Tibial artery (tissue), 4 donors: ENCODE measurements at regions not wholly inside any gene's neighbourhood (a gene's known extent, or its start where the extent isn't known, plus 50 kb on each side); places are given as distances from the start of the nearest gene placed in this dataset.
"Not testable (repeated sequence)": the region's sequence is repeated elsewhere in the genome, so short reads cannot be mapped to it uniquely, and the experiment has no call there.

Experiments
- DNase-seq, 2 donors: peaks; one replicate each; pipeline ENCODE4 v3.0.0-alpha.2; 2019
- H3K27ac ChIP-seq, 2 donors: fragments of 200-600 bp; sonication (generic) in 1 of 2; 1 replicate in 1 of 2; 2 replicates in 1 of 2; pipeline ENCODE4 v1.5.1; 2018 to 2019; ENCODE audit warnings: mild to moderate bottlenecking in 1 of 2
- H3K27me3 ChIP-seq, 2 donors: fragments of 200-600 bp; sonication (generic) in 1 of 2; one replicate each; pipeline versions ENCODE4 v1.5.1 to v1.6.0; 2016 to 2019
- H3K36me3 ChIP-seq, 3 donors: fragments of 200-600 bp; sonication (generic) in 2 of 3; one replicate each; pipeline ENCODE4 v1.5.1; 2016 to 2019; ENCODE audit warnings: mild to moderate bottlenecking in 2 of 3
- H3K4me1 ChIP-seq, 4 donors: fragments of 200-600 bp; sonication (generic) in 2 of 4; 1 replicate in 3 of 4; 2 replicates in 1 of 4; pipeline ENCODE4 v1.5.1; 2016 to 2019
- H3K4me3 ChIP-seq, 2 donors: fragments of 200-600 bp; sonication (generic) in 1 of 2; 1 replicate in 1 of 2; 2 replicates in 1 of 2; pipeline ENCODE4 v1.5.1; 2018 to 2019; ENCODE audit warnings: mild to moderate bottlenecking in 2 of 2
- H3K9me3 ChIP-seq, 3 donors: fragments of 200-600 bp; sonication (generic) in 1 of 3; one replicate each; pipeline ENCODE4 v1.5.1; 2016 to 2019
- intact Hi-C: fragments of 100-400 bp; cut with DNase I; formaldehyde crosslinking; loops from one replicate; pipeline ENCODE4 v1.15.0; 2023; ENCODE audit warnings: low total_unique reads
- TF ChIP-seq, protein P1 (sequence below), 2 experiments: fragments of 200-600 bp in 1 of 2; fragments of 450-650 bp in 1 of 2; IDR thresholded peaks; one replicate each; pipeline ENCODE4 v1.5.1; 2017 to 2019; ENCODE audit warnings: antibody characterized with exemption in 2 of 2, mild to moderate bottlenecking in 1 of 2, moderate library complexity in 1 of 2

DNA sequence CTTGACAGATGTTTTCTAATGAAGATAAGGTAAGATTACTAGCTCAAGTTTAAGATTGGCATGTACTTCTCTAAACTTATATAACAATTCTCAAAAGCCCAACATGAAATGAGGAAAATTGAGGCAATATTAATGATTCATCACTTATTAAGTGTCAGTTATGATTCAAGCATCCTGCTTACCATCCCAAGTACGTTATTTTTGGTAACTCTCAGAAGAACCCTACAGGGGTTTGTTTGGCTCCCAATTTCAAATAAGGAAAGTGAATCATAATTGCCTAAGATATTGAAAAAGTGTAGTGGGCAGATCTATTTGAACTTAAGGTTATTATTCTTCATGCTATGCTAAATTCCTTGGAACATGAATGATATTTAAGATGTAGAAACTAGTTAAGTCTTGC, 387.9 kb upstream of the TENM3 start:
- Histone ChIP-seq H3K4me3 (no peak overlapping the region), H3K27ac (no peak overlapping the region), H3K27me3 (no peaks in the 10 kb centered on the region), H3K4me1 (no peaks in the 10 kb centered on the region), H3K36me3 (no peaks in the 10 kb centered on the region), H3K9me3 (no peaks in the 10 kb centered on the region)
- TF ChIP-seq, protein P1, sequence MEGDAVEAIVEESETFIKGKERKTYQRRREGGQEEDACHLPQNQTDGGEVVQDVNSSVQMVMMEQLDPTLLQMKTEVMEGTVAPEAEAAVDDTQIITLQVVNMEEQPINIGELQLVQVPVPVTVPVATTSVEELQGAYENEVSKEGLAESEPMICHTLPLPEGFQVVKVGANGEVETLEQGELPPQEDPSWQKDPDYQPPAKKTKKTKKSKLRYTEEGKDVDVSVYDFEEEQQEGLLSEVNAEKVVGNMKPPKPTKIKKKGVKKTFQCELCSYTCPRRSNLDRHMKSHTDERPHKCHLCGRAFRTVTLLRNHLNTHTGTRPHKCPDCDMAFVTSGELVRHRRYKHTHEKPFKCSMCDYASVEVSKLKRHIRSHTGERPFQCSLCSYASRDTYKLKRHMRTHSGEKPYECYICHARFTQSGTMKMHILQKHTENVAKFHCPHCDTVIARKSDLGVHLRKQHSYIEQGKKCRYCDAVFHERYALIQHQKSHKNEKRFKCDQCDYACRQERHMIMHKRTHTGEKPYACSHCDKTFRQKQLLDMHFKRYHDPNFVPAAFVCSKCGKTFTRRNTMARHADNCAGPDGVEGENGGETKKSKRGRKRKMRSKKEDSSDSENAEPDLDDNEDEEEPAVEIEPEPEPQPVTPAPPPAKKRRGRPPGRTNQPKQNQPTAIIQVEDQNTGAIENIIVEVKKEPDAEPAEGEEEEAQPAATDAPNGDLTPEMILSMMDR (IDR thresholded peaks at IDR 0.05) = no peak
- intact Hi-C loops = no loop called here
- DNase-seq = no peak

DNA sequence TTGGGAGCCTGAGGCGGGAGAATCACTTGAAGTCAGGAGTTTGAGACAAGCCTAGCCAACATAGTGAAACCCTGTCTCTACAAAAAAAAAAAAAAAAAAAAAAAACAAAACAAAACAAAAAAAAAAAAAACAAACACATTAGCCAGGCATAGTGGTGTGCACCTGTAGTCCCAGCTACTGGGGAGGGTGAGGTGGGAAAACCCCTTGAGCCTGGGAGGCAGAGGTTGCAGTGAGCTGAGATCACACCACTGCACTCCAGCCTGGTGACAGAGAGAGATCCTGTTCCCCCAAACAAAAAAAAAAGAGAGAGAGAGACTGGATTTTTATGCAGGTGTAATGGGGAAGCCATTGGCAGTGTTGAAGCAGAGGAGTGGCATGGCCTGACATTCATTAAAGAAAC, 385.7 kb upstream of the TENM3 start:
- DNase-seq, H3K4me3 ChIP-seq, intact Hi-C loops, H3K4me1 ChIP-seq, H3K36me3 ChIP-seq, H3K9me3 ChIP-seq, H3K27me3 ChIP-seq, H3K27ac ChIP-seq: not testable (repeated sequence)

DNA sequence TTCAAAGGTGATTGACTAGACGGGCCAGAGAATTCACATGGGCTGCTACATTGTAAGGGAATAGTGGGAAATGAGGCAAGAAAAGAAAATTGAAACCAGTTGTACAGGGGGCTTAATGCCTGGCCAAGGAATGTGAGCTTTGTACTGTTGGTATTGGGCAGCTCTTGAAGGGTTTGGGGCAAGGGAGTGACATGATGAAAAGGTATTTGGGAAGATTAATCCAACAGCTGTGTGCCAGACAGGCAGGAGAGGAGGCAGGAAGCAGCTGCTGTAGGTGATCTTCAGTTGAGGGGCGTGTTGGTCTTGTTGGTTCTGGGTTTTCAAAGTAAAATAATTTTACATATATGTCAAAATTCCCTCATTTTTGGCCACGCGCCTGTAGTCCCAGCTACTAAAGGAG, 384.5 kb upstream of the TENM3 start:
- TF ChIP-seq, protein P1 (IDR thresholded peaks at IDR 0.05) = no peak
- no peaks in the 10 kb centered on the region for H3K36me3 ChIP-seq
- intact Hi-C loops = no loop called here
- H3K27ac ChIP-seq = no peak overlapping the region
- DNase-seq = no peak
- no peaks in the 10 kb centered on the region for H3K4me1 ChIP-seq
- H3K27me3 ChIP-seq = no peaks in the 10 kb centered on the region
- no peaks in the 10 kb centered on the region for H3K9me3 ChIP-seq
- no peak overlapping the region for H3K4me3 ChIP-seq

DNA sequence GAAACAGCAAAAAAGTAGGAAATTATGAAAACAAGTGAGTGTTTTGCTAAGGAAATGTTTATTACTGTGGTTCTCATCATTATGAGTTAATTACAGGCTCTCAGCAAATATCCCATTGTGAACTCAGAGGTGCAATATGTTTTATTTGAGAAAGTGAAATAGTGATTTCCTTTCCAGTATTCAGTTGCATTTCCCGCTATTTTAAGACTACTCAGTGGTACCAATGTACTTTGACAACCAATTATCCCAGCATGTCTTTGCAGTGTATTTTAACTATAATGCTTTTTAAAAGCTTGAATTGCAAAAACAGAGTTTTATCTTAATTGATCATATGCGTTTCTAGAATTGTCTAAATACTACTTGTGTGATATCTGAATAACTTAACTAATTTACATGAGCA, 383.8 kb upstream of the TENM3 start:
- intact Hi-C loops = no loop called here
- Histone ChIP-seq H3K4me1 (no peaks in the 10 kb centered on the region), H3K9me3 (no peaks in the 10 kb centered on the region), H3K27me3 (no peaks in the 10 kb centered on the region), H3K27ac (no peak overlapping the region), H3K4me3 (no peak overlapping the region), H3K36me3 (no peaks in the 10 kb centered on the region)
- DNase-seq = no peak
- TF ChIP-seq, protein P1 (IDR thresholded peaks at IDR 0.05) = no peak

DNA sequence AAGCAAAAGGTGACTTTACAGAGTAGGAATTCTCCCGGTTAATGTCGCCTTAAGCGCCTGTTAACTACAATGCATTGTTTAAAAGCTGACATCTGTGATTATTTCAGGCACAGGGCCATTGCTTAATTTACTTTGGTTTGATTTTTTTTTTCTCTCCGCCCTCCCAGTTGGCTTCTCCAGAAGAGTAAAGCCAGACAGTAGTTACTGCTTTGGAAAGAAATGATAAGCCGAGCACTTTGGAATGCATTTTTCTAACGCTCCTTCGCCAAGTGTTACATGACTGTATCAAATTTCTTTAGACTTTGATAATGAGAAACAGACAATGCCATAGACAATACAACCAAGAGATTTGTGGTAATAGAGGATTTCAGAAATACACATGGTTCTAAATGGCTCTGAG, 383.0 kb upstream of the TENM3 start:
- intact Hi-C loops = no loop called here
- no peak for DNase-seq
- no peaks in the 10 kb centered on the region for H3K27me3 ChIP-seq
- no peaks in the 10 kb centered on the region for H3K4me1 ChIP-seq
- TF ChIP-seq, protein P1 (IDR thresholded peaks at IDR 0.05) = no peak
- no peaks in the 10 kb centered on the region for H3K36me3 ChIP-seq
- no peaks in the 10 kb centered on the region for H3K9me3 ChIP-seq
- H3K4me3 ChIP-seq = no peak overlapping the region
- H3K27ac ChIP-seq = no peak overlapping the region

DNA sequence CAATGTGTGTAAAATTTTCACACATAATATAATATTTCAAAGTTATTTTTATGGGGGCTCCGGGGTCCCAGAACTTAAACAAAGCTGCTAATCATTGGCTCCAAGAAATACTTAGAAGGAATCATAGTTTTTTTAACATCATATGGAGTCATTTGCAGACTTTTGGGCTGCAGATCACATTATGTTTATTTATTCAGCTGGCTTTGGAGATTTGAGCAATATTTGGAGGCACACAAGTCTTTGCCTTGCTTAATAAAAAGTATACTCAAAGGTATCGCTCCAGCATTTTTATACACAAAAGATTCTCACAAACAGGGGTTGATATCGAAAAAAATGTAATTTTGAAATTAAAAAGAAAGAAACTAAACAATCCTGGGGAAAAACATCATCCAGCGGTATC, 382.5 kb upstream of the TENM3 start:
- Histone ChIP-seq H3K9me3 (no peaks in the 10 kb centered on the region), H3K4me3 (no peak overlapping the region), H3K36me3 (no peaks in the 10 kb centered on the region), H3K27ac (no peak overlapping the region), H3K4me1 (no peaks in the 10 kb centered on the region), H3K27me3 (no peaks in the 10 kb centered on the region)
- TF ChIP-seq, protein P1 (IDR thresholded peaks at IDR 0.05) = no peak
- intact Hi-C loops = no loop called here
- no peak for DNase-seq
